ENCODE measurements at regions not wholly inside any gene's neighbourhood (a gene's known extent, or its start where the extent isn't known, plus 50 kb on each side); places are given as distances from the start of the nearest gene placed in this dataset.

DNA sequence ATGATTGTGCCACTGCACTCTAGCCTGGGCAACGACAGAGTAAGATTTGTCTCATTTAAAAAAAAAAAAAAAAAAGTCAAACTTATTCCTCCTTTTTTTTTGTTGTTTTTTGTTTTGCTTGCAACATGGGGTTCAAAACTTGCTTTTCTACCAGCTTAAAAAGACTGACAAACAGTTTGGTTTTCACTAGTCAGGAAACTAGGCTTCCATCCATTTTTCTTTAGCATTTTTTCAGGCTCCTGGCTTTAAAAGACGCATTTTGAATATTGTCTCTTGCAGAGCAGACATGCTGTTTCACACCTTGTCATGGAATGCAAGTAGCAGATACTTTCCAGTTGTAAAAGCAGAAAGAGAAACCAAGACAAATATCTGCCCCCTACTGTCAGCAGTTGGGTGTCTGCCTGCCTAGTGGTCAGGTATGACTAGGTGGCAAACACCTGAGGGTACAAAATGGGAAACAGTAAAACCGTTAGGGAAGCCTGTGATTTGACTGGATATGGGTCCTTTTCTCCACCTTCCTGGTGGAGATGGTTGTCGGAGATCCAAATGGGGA lies 139.9 kb downstream of the CCDC71L start:
- intact Hi-C loops (cut with micrococcal nuclease): loop anchor here (5.0 kb wide), 1 partner anchor 344 kb away; no protein-coding TSS in a partner anchor
- BruUV-seq (replicated peaks): no TSS peak
- TF ChIP-seq TCF7L2 (IDR thresholded peaks at IDR 0.05; ENCODE audit: borderline replicate concordance, extremely low read depth, insufficient read depth, insufficient read length) (no peak), CBX3 (IDR thresholded peaks at IDR 0.05; ENCODE audit: low read depth) (peak; percentile 28; the same call in 1 of the 2 replicates), RAD21 (IDR thresholded peaks at IDR 0.05; ENCODE audit: low read depth) (peak; percentile 48), EGR1 (IDR thresholded peaks at IDR 0.05; ENCODE audit: low read depth) (0 out of 2 replicates have a peak, but pooled peaks have one; percentile 9)
- TF ChIP-seq, protein P1, sequence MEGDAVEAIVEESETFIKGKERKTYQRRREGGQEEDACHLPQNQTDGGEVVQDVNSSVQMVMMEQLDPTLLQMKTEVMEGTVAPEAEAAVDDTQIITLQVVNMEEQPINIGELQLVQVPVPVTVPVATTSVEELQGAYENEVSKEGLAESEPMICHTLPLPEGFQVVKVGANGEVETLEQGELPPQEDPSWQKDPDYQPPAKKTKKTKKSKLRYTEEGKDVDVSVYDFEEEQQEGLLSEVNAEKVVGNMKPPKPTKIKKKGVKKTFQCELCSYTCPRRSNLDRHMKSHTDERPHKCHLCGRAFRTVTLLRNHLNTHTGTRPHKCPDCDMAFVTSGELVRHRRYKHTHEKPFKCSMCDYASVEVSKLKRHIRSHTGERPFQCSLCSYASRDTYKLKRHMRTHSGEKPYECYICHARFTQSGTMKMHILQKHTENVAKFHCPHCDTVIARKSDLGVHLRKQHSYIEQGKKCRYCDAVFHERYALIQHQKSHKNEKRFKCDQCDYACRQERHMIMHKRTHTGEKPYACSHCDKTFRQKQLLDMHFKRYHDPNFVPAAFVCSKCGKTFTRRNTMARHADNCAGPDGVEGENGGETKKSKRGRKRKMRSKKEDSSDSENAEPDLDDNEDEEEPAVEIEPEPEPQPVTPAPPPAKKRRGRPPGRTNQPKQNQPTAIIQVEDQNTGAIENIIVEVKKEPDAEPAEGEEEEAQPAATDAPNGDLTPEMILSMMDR (IDR thresholded peaks at IDR 0.05 in 2 of 3, conservative IDR thresholded peaks at IDR 0.05 in 1 of 3; ENCODE audit: borderline replicate concordance in 1 of 3, insufficient read depth in 1 of 3, low read depth in 2 of 3, low read length in 2 of 3): peak; percentile 47 to 57 (median 50); a peak in 5 of 6 replicates
- H3K9ac ChIP-seq (ENCODE audit: low read length): no peak overlapping the region
- H3K27ac ChIP-seq (ENCODE audit: low read depth, low read length): no peak overlapping the region
- H3K79me2 ChIP-seq (ENCODE audit: insufficient read depth, low read length): no peaks in the 10 kb centered on the region
- no peak overlapping the region for H3K4me3 ChIP-seq (replicated peaks in 1 of 2; ENCODE audit: low read depth in 1 of 2, low read length in 2 of 2)
- H4K20me1 ChIP-seq (ENCODE audit: insufficient read depth): no peaks in the 10 kb centered on the region
- H3K36me3 ChIP-seq (ENCODE audit: control insufficient read depth in 1 of 2, insufficient read depth in 2 of 2, low read length in 2 of 2): no peaks in the 10 kb centered on the region
- H3K9me2 ChIP-seq (ENCODE audit: insufficient read depth): no peaks in the 10 kb centered on the region
- CTCF ChIA-PET: interaction anchor here (1.2 kb wide), 2 partner anchors 342 to 344 kb away, joined by 3 to 7 read pairs; no protein-coding TSS in a partner anchor
- DNase-seq (ENCODE audit: low read depth, low spot score) (peak; percentile 19), ATAC-seq (peak; percentile 76)
- no peak overlapping the region for H2AFZ ChIP-seq (ENCODE audit: low read depth, low read length, poor library complexity, severe bottlenecking)
- POLR2A ChIA-PET: no interaction called here
- no peaks in the 10 kb centered on the region for H3K27me3 ChIP-seq (ENCODE audit: insufficient read depth, low read length)
- no peaks in the 10 kb centered on the region for H3K9me3 ChIP-seq (ENCODE audit: control insufficient read depth in 1 of 2, insufficient read depth in 1 of 2, low read depth in 1 of 2, low read length in 2 of 2)
- no peak overlapping the region for H3K4me2 ChIP-seq (ENCODE audit: low read length)
- RAD21 ChIA-PET (ENCODE audit: low non-redundant PET in 1 of 2, low total read pairs in 2 of 2, uncharacterized antibody in 2 of 2, unreplicated experiment in 2 of 2): interaction anchor here in 1 of 2 experiments (0.9 kb wide), 1 partner anchor 344 kb away, joined by 4 read pairs; no protein-coding TSS in a partner anchor
- peaks cover 0 to 7% of the 10 kb centered on the region in 2 experiments; a peak in 1 of 4 replicates for H3K4me1 ChIP-seq (ENCODE audit: control insufficient read depth in 1 of 2, insufficient read depth in 2 of 2, low read length in 2 of 2)

DNA sequence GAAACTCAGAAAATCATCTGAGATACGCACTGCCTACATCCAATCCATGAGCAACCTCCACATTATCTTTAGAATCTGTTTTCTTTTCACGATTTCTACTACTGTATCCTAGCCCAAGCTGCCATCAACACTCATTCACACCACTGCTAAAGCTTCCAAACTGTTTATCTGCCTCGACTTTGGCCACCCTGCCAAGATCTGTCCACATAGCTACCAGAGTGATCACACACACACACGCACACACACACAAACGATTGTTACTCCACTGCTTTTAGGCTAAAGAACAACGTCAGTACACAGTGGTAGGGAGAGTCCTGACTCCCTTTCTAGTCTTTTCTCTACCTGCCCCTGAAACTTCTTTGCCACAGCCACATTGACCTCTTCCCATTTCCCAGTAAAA lies 142.0 kb downstream of the CCDC71L start:
- Histone ChIP-seq H3K4me3 (replicated peaks in 1 of 2; ENCODE audit: low read depth in 1 of 2, low read length in 2 of 2) (no peak overlapping the region), H3K9me3 (ENCODE audit: control insufficient read depth in 1 of 2, insufficient read depth in 1 of 2, low read depth in 1 of 2, low read length in 2 of 2) (no peaks in the 10 kb centered on the region), H3K9ac (ENCODE audit: low read length) (no peak overlapping the region), H3K4me2 (ENCODE audit: low read length) (no peak overlapping the region), H3K36me3 (ENCODE audit: control insufficient read depth in 1 of 2, insufficient read depth in 2 of 2, low read length in 2 of 2) (no peaks in the 10 kb centered on the region), H3K9me2 (ENCODE audit: insufficient read depth) (no peaks in the 10 kb centered on the region), H3K4me1 (ENCODE audit: control insufficient read depth in 1 of 2, insufficient read depth in 2 of 2, low read length in 2 of 2) (peaks cover 0 to 7% of the 10 kb centered on the region in 2 experiments; a peak in 1 of 4 replicates), H3K27ac (ENCODE audit: low read depth, low read length) (no peak overlapping the region), H4K20me1 (ENCODE audit: insufficient read depth) (no peaks in the 10 kb centered on the region), H3K79me2 (ENCODE audit: insufficient read depth, low read length) (no peaks in the 10 kb centered on the region), H3K27me3 (ENCODE audit: insufficient read depth, low read length) (no peaks in the 10 kb centered on the region), H2AFZ (ENCODE audit: low read depth, low read length, poor library complexity, severe bottlenecking) (no peak overlapping the region)
- POLR2A ChIA-PET: no interaction called here
- no peak for DNase-seq (ENCODE audit: low read depth, low spot score)
- no TSS peak for BruUV-seq (replicated peaks)
- ATAC-seq: no peak
- RAD21 ChIA-PET (ENCODE audit: low non-redundant PET in 1 of 2, low total read pairs in 2 of 2, uncharacterized antibody in 2 of 2, unreplicated experiment in 2 of 2): no interaction called here
- TF ChIP-seq RAD21 (IDR thresholded peaks at IDR 0.05; ENCODE audit: low read depth) (no peak), EGR1 (IDR thresholded peaks at IDR 0.05; ENCODE audit: low read depth) (no peak), FOSL1 (IDR thresholded peaks at IDR 0.05; ENCODE audit: low read depth) (no peak), ZFX (IDR thresholded peaks at IDR 0.05) (no peak)
- CTCF ChIA-PET: no interaction called here
- intact Hi-C loops (cut with micrococcal nuclease): no loop called here

All from HCT116 (cell line).